ENCODE measurements at regions not wholly inside any gene's neighbourhood (a gene's known extent, or its start where the extent isn't known, plus 50 kb on each side); places are given as distances from the start of the nearest gene placed in this dataset.

DNA sequence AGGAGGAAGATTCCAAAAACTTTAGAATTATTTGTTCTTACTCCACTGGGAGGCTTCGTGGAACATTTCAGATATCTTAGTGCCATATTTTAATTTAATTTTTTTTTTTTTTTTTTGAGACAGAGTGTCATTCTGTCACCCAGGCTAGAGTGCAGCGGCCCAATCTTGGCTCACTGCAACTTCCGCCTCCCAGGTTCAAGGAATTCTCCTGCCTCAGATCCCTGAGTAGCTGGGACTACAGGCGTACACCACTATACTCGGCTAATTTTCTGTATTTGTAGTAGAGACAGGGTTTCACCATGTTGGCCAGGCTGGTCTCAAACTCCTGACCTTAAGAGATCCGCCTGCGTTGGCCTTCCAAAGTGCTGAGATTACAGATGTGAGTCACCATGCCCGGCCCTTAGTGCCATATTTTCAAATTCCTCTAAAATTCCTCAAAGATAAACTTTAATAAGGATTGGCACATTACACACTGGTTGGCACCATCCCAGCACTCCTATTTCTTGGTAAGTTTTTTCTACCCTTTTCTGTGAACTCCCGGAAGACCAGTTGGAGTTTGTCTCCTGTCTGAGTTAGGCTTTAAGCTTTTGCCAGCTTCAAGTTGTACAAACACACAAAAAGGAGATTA is 693.7 kb downstream of the MCTP2 start:
- DNase-seq: no peak

DNA sequence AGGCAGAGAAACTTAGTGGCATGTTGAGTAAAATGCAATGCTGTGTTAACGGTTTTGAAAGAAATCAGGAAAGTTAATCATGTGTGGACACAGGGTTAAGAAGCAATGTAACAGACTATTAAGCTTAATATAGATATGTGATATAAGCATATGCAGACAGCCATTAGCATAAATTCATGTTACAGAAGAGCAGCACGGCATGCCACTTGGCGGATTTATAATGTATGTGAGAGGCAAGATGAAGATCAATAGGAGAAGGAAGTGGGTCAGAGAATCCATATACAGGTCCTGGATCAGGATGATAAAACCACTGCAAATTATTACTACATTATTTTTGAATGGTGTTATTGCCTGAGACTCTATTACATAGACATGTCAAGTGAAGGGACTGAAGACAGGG is 694.3 kb downstream of the MCTP2 start:
- no peak for DNase-seq

DNA sequence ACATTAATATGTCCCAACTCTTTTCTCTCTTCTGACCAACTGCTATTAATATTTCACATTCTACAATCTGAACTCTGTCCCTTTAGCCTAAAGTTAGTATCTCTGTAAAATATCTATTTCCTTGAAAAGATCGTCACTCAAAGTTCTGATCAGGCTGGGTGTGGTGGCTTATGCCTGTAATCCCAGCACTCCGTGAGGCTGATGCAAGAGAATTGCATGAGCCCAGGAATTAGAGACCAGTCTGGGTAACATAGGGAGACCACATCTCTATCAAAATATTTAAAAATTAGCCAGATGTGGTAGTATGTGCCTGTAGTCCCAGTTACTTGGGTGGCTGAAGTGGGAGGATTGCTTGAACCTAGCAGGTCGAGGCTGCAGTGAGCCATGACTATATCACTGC is 695.6 kb downstream of the MCTP2 start:
- DNase-seq: no peak

DNA sequence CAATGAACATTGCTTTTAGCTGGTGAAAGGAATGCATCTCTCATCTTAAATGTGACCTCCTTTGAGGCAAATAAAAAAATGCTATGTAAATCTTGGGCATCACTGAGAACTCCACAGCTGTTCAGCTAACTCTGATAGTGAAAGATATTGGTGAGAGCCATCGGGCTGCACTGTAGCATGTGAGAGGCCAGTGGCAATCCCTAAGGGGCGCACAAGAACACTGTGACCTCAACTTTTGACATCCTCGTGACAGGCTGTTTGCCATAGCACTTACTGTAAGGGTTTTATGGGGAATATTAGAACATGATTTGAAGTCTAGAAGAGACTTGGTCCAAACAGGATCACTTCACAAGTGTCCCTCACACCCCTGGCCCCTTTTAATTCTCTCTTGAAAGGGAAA is 697.9 kb downstream of the MCTP2 start:
- no peak for DNase-seq

DNA sequence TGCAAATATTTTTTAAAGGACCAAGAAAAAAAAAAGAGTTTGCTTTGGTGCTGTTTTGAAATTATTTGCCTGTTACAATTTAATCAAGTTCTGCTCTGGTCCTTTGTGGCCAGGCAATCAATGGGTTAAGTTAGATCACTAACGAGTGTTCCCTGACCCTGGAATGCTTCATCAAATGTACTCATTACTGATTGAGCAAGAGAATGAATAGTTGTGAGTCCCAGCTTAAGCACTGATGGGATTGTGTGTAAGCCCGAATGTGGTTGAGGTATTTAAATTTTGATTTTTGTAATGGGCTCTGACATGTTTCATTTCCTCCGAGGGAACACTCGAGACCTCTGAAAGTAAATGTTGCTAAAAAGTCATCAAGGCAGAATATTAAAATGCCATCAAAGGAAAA is 699.1 kb downstream of the MCTP2 start:
- DNase-seq: no peak

DNA sequence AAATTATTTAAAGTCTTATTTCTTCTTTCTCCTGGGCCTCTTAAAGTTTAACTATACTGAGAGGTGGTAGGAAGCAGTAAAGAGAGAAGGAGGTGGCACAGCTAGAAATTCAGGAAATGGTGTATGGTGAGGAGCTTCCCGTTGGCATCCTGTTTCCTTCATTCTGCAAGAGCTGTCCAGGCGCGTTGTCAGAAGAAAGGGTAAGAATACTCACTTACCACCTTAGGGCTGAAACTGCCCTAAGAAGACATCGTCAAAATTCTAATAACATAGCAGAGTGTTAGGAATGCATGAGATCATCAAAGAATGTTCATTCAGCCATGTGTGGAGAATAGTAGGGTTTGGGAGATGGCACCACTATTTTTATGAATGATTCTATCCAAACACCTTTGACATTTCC is 699.6 kb downstream of the MCTP2 start:
- DNase-seq: no peak

DNA sequence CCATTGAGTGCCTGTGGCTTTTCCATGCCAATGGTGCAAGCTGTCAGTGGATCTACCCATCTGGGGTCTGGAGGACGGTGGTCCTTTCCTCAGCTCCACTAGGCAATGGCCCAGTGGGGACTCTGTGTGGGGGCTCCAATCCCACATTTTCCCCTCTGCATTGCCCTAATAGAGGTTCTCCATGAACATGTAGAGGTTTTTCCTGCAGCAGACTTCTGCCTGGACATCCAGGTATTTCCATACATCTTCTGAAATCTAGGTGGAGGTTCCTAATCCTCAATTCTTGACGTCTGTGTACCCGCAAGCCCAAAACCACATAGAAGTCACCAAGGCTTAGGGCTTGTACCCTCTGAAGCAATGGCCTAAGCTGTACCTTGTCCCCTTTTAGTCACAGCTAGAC is 703.1 kb downstream of the MCTP2 start:
- DNase-seq: no peak

DNA sequence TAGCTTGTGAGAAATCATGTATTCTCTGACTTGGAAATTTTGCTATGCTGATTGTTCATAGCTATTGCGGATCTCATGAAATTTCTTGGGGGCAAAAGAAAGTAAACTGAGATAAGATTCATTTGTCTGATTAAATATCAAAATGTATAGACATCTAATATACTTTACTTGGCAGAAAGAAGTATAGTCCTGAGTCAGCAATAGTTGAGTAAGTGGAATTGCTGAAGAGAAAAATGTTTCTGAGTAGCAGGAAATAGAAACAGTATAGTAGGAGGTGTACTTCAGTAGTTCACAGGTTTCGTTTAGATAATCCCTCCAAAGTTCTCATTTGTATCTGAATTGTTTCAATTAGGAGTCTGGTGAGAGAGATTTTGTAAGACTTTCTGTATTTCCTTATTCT is 705.9 kb downstream of the MCTP2 start:
- DNase-seq: no peak

DNA sequence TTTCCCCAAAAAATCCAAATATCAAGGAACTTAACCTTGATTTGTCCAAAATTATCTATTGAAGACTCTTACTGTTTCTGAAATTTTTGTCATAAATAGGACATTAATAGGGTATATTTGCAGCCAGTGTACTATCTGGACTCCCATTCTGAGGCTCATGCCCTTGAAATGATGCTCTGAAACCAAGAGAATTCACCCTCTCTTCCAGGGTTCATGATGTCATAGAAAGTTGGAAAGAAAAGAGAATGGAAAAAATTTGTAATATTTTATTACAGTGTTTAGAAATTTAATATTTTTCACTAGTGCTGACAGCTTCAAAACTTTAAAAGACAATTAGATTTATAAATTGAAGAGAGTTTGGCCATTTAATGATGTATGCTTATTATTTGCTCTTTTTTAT is 712.5 kb downstream of the MCTP2 start:
- no peak for DNase-seq

DNA sequence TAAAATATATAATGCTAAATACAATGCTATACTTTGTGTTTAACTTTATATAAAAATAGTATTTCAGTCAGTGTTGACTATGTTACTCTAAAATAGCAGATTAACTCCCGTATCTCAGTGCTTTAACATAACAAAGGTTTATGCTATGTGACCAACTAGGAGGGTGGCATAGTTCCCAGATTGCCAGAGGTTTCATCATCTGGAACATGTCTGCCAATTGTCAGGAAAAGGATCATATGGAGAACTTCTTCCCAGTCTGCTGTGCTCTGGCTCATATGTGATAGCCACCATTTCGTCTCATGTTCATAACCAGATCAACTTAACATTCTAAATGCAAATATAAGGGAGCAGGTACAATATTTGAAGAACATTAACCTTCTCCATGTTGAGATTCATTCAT is 720.2 kb downstream of the MCTP2 start:
- DNase-seq: no peak

DNA sequence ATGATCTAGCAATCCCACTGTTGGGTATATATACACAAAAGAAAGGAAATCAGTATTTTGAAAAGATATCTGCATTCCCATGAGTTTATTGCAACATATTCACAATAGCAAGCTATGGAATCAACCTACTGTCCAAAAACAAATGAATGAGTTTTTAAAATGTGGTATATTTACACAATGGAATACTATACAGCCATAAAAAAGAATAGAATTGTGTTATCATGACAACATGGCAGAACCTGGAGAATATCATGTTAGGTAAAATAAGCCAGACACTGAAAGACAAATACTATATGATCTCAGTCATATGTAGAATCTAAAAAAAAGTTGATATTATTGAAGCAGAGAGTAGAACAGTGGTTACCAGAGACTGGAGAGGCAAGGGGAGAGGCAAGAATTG is 732.6 kb downstream of the MCTP2 start:
- no peak for DNase-seq

DNA sequence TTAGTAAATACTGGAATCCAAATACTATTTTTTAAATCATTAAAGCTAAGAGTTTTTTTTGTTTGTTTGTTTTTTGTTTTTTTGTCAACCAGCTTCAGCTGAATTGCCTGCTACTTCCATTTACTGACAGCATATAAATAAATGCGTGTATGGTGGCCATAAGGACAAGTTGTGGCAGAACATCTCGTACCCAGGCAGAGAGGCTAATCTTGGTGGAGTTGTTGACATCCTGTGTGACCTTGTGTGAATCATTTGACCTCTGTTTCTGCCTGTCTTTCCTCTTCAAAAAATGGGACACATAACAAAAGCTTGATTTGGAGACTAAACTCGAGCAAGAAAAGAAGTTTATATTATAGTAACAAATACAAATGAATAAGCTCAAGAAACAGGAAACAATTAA is 734.2 kb downstream of the MCTP2 start:
- no peak for DNase-seq

DNA sequence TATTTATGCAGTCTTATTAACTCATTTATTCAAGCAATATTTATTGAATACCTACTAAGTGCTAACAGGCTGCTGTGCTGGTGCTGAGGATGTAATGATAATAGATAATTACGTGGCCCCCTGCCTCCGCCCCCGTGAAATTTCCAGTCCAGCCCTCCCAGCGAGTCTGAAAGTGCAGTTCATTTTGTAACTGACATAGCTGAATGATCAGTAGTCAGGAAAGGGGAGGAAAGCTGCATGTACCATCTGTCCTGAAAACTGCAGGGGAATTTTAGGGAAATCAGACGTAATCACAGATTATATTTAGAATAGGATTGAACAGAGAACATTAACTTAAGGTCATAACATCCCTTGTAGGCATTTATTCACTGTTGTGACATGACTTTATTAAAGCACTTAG is 736.8 kb downstream of the MCTP2 start:
- no peak for DNase-seq

DNA sequence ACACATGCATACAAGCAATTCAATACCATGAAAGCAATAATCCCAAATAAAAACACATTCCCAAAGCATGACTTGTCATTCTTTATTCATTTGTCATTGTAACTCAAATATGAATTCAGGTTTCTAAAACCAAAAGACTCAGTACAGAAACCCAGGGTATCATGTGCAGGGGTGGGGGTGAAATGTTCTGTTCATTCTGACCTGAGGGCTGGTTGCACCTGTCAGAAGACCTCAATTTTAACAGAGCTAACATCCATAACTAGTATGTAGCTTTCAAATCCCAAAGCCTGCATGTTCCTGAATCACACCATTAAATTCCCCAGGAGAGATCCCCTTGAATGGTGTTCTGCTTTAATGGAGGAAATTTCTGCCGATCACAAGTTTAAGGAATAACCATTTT is 738.7 kb downstream of the MCTP2 start:
- DNase-seq: no peak

DNA sequence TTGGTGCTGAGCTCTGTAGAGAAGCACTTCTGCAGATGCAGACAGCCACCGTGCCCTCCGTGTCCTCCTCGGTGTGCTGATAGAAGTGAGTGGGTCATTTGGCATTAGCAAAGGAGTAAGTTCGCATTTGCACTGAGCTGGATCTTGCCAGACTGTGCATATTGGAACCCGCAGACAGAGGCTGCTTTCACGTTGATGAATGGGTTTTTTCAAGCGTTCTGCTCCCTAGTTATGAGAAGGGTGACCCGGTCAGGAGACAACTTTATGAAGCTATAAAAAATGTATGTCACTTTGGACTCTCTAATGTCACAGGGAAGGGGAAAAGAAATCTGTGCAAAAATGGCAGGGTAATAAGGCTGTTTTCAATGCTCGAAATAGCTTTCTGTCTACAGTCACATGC is 739.4 kb downstream of the MCTP2 start:
- DNase-seq: no peak

DNA sequence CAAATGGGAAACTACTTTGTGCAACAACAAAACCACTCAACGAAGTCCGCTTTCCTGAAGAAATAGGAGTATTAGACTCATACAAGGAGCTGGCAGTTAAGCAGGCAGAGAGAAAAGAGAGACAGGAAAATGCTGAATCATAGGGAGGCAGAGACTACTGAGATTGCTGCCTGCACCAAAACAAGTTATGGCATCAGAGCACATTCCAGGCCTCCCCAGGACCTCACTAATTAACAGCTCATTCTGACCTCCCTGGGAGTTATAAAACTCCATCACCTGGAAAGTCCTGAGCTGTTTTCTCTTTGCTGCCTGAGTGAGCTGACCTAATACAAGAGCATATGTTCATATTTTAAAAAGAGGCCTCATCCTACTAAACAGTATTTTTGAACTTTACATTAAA is 741.0 kb downstream of the MCTP2 start:
- DNase-seq: no peak

DNA sequence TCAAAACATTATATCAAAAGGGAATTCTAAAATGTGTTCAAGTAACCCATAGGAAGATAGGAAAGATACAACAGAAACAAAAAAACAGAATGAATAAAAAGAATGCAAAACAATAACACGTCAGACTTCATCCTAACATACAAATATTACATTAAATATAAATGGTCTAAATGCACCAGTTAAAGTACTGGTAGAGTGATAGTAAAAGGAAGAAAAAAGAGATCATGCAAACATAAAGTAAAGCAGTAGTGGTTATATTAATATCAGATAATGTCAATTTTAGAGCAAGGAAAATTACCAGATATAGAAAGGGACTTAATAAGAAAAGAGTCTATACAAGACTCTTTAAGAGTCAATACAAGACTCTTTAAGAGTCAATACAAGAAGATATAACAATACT is 755.7 kb downstream of the MCTP2 start:
- DNase-seq: no peak

DNA sequence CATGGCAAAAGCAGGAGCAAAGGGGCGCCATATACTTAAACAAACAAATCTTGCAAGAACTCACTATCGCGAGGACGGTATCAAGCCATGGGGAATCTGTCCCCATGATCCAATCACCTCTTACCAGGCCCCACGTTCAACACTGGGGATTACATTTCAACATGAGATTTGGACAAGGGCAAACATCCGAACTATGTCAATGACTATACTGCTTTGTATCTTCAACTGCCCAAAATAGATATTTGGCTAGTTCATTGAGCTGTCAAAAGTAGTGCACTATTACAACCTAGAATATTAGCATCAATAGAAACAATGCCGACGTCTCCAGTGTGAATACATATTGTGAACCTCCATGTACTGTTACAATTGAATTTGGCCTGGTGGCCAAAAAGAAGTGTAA is 760.4 kb downstream of the MCTP2 start:
- DNase-seq: no peak

DNA sequence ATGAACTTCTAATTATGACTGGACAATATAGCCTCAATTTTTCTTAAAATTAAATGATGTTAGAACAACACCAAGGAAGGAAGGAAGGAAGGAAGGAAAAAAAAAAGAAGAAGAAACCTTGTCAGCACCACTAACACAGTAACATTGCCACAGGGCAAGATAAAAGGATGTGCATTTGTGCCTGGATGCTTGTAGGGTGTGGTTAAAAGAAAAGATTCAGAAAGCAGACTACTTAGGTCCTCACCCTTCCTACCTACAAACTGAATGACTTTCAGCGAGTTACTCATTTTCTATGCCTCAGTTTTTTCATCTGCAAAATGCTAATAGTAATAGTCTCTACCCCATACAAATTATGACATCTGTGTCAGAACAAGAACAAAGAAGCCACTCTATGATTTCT is 778.3 kb downstream of the MCTP2 start:
- no peak for DNase-seq

DNA sequence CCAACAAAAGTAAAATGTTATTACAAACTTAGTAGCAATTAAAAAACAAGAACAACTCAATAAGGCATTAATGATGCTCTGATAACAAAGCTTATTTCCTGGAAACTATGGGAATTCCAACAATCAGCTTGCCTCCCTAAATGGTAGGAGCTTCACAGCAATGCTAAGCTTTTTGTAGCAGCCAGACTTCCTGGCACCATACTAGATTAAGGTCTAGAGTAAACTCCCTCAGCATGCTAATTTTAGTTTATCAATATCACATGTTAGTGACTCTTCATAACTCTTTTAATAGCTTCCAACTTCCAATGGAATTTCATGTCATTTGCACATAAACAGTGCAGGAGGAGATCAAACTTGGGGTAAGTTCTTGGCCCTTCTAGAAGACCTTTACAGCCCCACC is 782.0 kb downstream of the MCTP2 start:
- DNase-seq: no peak

DNA sequence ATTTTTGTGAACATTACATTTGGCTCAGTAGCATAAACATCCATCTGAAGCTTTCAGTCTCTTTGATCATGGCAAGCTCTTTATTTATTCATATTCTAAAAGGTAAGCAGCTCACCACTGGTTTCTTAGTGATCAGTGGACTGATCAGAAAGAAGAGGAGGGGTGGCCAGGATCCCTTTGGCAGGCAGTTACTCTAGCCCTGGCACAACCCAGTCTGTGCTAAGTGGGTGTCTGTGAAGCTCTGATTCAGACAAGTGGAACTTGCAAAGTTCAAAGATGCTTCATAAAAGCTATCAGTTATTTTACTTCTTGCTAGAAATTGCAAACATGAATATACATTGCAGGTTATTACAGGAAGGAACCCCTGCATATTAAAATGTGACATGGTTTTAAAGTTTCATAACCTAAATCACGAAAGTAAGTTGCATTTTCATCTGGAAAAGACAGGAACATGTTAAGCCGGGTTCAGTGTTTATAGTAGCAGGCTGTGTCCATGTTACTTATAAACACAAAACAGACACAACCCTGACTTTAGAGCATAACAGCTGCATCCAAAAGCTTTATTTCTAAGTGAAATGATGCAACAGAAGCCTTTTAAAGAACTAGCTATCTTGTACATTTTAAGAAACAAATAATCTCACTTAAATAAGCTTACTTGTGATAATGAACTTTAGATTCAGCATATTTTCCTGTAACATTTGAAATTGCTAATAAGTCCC is 785.3 kb downstream of the MCTP2 start:
- DNase-seq: no peak

DNA sequence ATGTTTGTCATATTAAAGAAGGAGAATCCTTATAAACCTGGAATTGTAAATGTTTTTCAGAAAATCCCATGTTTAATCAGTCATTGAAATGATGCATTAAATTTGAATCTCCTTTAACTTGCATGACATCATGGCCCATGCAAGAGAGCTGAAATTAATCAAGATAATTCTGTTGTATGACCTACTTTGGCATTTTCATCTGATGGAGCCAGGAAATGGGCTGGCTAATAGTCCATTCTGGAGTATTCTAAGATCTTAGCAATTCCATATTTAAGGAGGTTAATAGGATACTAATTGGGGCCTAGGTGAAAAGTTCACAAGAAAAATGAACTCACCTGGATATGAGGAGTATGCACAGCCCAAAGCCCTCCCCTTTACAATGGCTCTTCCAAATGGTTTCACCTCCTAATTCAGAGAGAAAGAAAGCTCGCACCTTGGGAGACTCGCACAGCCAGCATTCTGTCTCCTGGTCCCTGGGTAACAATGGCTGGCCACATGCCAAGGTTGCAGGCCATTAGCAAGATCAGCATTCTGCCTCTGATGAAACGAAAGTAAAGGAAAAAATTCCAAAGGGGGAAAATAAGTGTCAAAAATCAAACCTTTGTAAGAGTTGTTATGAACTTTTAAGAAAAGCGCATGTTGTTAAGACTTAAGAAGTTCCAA is 786.4 kb downstream of the MCTP2 start:
- no peak for DNase-seq

DNA sequence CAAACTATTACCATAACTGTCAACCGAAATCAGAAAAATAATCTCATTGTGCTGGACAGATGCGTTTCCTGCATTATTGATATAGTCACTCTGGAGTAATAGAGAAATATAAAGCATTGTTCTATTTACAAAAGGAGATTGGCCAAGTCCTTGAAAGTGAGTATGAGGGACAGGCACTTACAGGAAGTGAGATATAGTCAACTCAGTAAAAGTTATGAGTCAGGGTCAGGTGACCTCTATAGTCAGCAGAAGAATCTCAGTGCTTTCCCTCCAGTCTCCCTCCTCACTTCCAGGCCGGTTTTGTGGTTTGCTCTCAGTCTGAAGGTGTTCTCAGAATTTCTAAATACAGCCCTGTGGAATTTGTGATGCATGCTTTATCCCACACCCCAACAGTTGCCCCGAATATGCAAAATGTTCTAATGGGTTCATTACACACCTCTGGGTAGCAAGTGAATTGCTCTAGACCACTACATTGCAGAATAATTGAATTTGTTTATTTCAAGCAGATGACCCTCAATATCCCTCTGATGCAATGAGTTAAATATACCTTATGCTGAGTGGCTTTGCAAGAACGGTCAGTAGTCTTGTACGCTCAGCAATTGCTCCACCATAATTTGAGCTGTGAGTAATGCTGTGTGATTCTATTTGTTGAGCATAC is 787.7 kb downstream of the MCTP2 start:
- no peak for DNase-seq

DNA sequence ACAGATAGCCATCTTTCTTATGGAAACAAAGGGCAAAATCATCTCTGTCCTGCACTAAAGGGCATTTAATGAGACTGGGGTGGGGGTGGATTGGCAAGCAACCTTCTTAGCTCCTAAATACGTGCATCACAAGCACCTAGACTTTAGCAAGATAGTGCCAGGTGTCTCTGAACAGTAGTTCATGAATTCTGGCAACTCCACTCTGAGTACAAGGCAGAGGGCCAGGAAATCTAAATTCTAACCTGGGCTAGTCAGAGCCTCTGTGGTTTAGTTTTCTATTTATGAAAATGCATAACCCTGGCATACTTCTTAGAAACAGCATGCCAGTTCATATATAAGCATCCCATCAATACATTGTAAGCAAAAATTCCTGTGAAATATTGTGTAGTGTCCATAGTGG is 788.5 kb downstream of the MCTP2 start:
- no peak for DNase-seq

All from CD4-positive, alpha-beta T cell treated with Interleukin-12 subunit alpha and Interleukin-12 subunit beta, for 1 hour (primary cell).